Spleen (tissue), 7 donors: ENCODE measurements at regions not wholly inside any gene's neighbourhood (a gene's known extent, or its start where the extent isn't known, plus 50 kb on each side); places are given as distances from the start of the nearest gene placed in this dataset.

Source experiments
- CTCF ChIP-seq, 11 experiments: fragments of 200-600 bp in 7 of 11; fragments of 450-650 bp in 4 of 11; sonication (generic) in 4 of 11; IDR thresholded peaks in 8 of 11; conservative IDR thresholded peaks in 3 of 11; 1 replicate in 7 of 11; 2 replicates in 4 of 11; pipeline versions ENCODE4 v1.4.0 to v1.8.0; 2016 to 2021; ENCODE audit warnings: antibody characterized with exemption in 11 of 11, inconsistent platforms in 4 of 11, mild to moderate bottlenecking in 1 of 11
- POLR2A ChIP-seq, 3 donors: fragments of 450-650 bp; IDR thresholded peaks; one replicate each; pipeline ENCODE4 v1.5.1; 2017; ENCODE audit warnings: antibody characterized with exemption in 3 of 3, mild to moderate bottlenecking in 1 of 3
- POLR2AphosphoS5 ChIP-seq, 3 donors: sonication (generic); formaldehyde crosslinking; IDR thresholded peaks; one replicate each; pipeline ENCODE4 v1.5.1; 2017; ENCODE audit warnings: antibody characterized with exemption in 3 of 3
- donor health status: DM: no; HTN: no; CAD: no; lungs with moderate emphysema.
- donor health status: DM: no; HTN: no; CAD: no.
- donor health status: DM: no; HTN: no; CAD: no.

- no peak for TF ChIP-seq CTCF (IDR thresholded peaks at IDR 0.05 in 8 of 11, conservative IDR thresholded peaks at IDR 0.05 in 3 of 11)
- TF ChIP-seq POLR2AphosphoS5 (IDR thresholded peaks at IDR 0.05), result no peak
- TF ChIP-seq POLR2A (IDR thresholded peaks at IDR 0.05), result no peak
Observed at GRCh38 chr3:16122661-16123060, 51.8 kb upstream of the GALNT15 start.
